Neural cell (in vitro differentiated cells): ENCODE measurements at regions not wholly inside any gene's neighbourhood (a gene's known extent, or its start where the extent isn't known, plus 50 kb on each side); places are given as distances from the start of the nearest gene placed in this dataset.

Experiments
- H2AFZ ChIP-seq: fragments of 200-600, 300-800 bp; sonication (generic), shearing (Covaris generic); 2 replicates; pipeline ENCODE4 v1.6.0; 2014; ENCODE audit warnings: low read depth, mild to moderate bottlenecking, antibody characterized with exemption, low read length, moderate library complexity
- H3F3A ChIP-seq: fragments of 200-600 bp; shearing (Covaris generic); 2 replicates; pipeline ENCODE4 v1.6.1; 2016; ENCODE audit warnings: mild to moderate bottlenecking, moderate library complexity, mixed read lengths, antibody characterized with exemption, low read length; ENCODE audit not compliant: insufficient read depth, poor library complexity, severe bottlenecking
- H3K27ac ChIP-seq: fragments of 200-600, 300-800 bp; sonication (generic), shearing (Covaris generic); 2 replicates; pipeline ENCODE4 v1.5.1; 2014; ENCODE audit warnings: mild to moderate bottlenecking, low read length, moderate library complexity
- H3K27me3 ChIP-seq: fragments of 300-800, 200-600 bp; sonication (generic), shearing (Covaris generic); 2 replicates; pipeline ENCODE4 v1.6.0; 2014; ENCODE audit warnings: mild to moderate bottlenecking, low read depth, low read length, moderate library complexity; ENCODE audit not compliant: insufficient read depth
- H3K36me3 ChIP-seq: fragments of 300-800, 200-600 bp; sonication (generic), shearing (Covaris generic); 2 replicates; pipeline ENCODE4 v1.5.1; 2014; ENCODE audit warnings: mild to moderate bottlenecking, antibody characterized with exemption, low read length, moderate library complexity; ENCODE audit not compliant: insufficient read depth
- H3K4me2 ChIP-seq: fragments of 300-800, 200-600 bp; sonication (generic), shearing (Covaris generic); 2 replicates; pipeline ENCODE4 v1.6.0; 2014; ENCODE audit warnings: mild to moderate bottlenecking, low read length
- H3K4me3 ChIP-seq: fragments of 300-800, 200-600 bp; sonication (generic), shearing (Covaris generic); 2 replicates; pipeline ENCODE4 v1.5.1; 2014; ENCODE audit warnings: mild to moderate bottlenecking, low read length, moderate library complexity
- H3K79me2 ChIP-seq: fragments of 200-600 bp; shearing (Covaris generic); replicated peaks from 2 replicates; pipeline ENCODE4 v1.6.0; 2014; ENCODE audit warnings: mild to moderate bottlenecking, low read length, moderate library complexity; ENCODE audit not compliant: insufficient read depth
- H3K9ac ChIP-seq: fragments of 300-800, 200-600 bp; sonication (generic), shearing (Covaris generic); 2 replicates; pipeline ENCODE4 v1.6.1; 2016; ENCODE audit warnings: mild to moderate bottlenecking, low read length, mixed read lengths
- H3K9me2 ChIP-seq: fragments of 200-600 bp; shearing (Covaris generic); 2 replicates; pipeline ENCODE4 v1.6.1; 2016; ENCODE audit warnings: mild to moderate bottlenecking, low read length, mixed read lengths; ENCODE audit not compliant: insufficient read depth
- H3K9me3 ChIP-seq: fragments of 200-600, 300-800 bp; sonication (generic), shearing (Covaris generic); 2 replicates; pipeline ENCODE4 v1.6.1; 2016; ENCODE audit warnings: mild to moderate bottlenecking, mixed run types, low read length, moderate library complexity, mixed read lengths
- H4K20me1 ChIP-seq: fragments of 200-600 bp; shearing (Covaris generic); 2 replicates; pipeline ENCODE4 v1.6.1; 2016; ENCODE audit warnings: mild to moderate bottlenecking, mixed run types; ENCODE audit not compliant: insufficient read depth
- CTCF ChIP-seq: fragments of 450-650 bp; IDR thresholded peaks from 2 replicates; pipeline ENCODE4 v1.5.1; 2014; ENCODE audit warnings: antibody characterized with exemption, mild to moderate bottlenecking, moderate library complexity; ENCODE audit not compliant: poor library complexity, severe bottlenecking
- EP300 ChIP-seq: fragments of 450-650 bp; conservative IDR thresholded peaks from 2 replicates; pipeline ENCODE4 v1.6.1; 2014; ENCODE audit warnings: antibody characterized with exemption, mild to moderate bottlenecking, moderate library complexity; ENCODE audit not compliant: poor library complexity, severe bottlenecking
- EZH2 ChIP-seq: fragments of 200-600, 300-800 bp; shearing (Covaris generic), sonication (generic); IDR thresholded peaks from 2 replicates; pipeline ENCODE4 v1.6.1; 2014; ENCODE audit warnings: antibody characterized with exemption, low read length, borderline replicate concordance, mild to moderate bottlenecking; ENCODE audit not compliant: insufficient read depth, poor library complexity, severe bottlenecking
- MXI1 ChIP-seq: fragments of 450-650 bp; conservative IDR thresholded peaks from 2 replicates; pipeline ENCODE4 v1.6.1; 2014; ENCODE audit warnings: antibody characterized with exemption, mild to moderate bottlenecking; ENCODE audit not compliant: poor library complexity, severe bottlenecking
- POLR2AphosphoS5 ChIP-seq: IDR thresholded peaks from 2 replicates; pipeline ENCODE4 v1.6.1; 2012
- RAD21 ChIP-seq: fragments of 450-650 bp; conservative IDR thresholded peaks from 2 replicates; pipeline ENCODE4 v1.6.1; 2014; ENCODE audit warnings: antibody characterized with exemption, mild to moderate bottlenecking, moderate library complexity
- REST ChIP-seq: IDR thresholded peaks from 2 replicates; pipeline ENCODE4 v1.6.1; 2012; ENCODE audit warnings: borderline replicate concordance
- SMC3 ChIP-seq: fragments of 450-650 bp; conservative IDR thresholded peaks from 2 replicates; pipeline ENCODE4 v1.6.1; 2014; ENCODE audit warnings: antibody characterized with exemption, mild to moderate bottlenecking, moderate library complexity; ENCODE audit not compliant: poor library complexity
- TAF1 ChIP-seq: IDR thresholded peaks from 2 replicates; pipeline ENCODE4 v1.6.1; 2012; ENCODE audit warnings: low read depth

GRCh38 chr12:74889563-74890236, 319.9 kb downstream of the KCNC2 start:
- H2AFZ ChIP-seq = no peak overlapping the region
- H3K9ac ChIP-seq = no peak overlapping the region
- H3K4me2 ChIP-seq = no peak overlapping the region
- H3K79me2 ChIP-seq = no peaks in the 10 kb centered on the region
- no peaks in the 10 kb centered on the region for H3F3A ChIP-seq
- H3K9me3 ChIP-seq = no peaks in the 10 kb centered on the region
- no peaks in the 10 kb centered on the region for H3K27me3 ChIP-seq
- no peaks in the 10 kb centered on the region for H4K20me1 ChIP-seq
- no peaks in the 10 kb centered on the region for H3K36me3 ChIP-seq
- no peak overlapping the region for H3K4me3 ChIP-seq
- no peaks in the 10 kb centered on the region for H3K9me2 ChIP-seq
- H3K27ac ChIP-seq = no peak overlapping the region
- TF ChIP-seq SMC3 (no peak), CTCF (no peak), TAF1 (no peak), EZH2 (no peak)

- H3K4me2 ChIP-seq = no peak overlapping the region
Measured at GRCh38 chr12:74890237-74890599, 319.4 kb downstream of the KCNC2 start.

More at GRCh38 chr12:74890237-74890599, 319.4 kb downstream of the KCNC2 start:
- H4K20me1 ChIP-seq = no peaks in the 10 kb centered on the region
- no peaks in the 10 kb centered on the region for H3K27me3 ChIP-seq
- no peak overlapping the region for H3K9ac ChIP-seq
- no peaks in the 10 kb centered on the region for H3K79me2 ChIP-seq
- no peak overlapping the region for H3K4me3 ChIP-seq
- H3K9me3 ChIP-seq = no peaks in the 10 kb centered on the region
- TF ChIP-seq EP300 (no peak), RAD21 (no peak), POLR2AphosphoS5 (no peak), SMC3 (no peak), REST (no peak), CTCF (no peak), TAF1 (no peak), EZH2 (no peak), MXI1 (no peak)
- no peaks in the 10 kb centered on the region for H3K36me3 ChIP-seq
- no peaks in the 10 kb centered on the region for H3F3A ChIP-seq
- H2AFZ ChIP-seq = no peak overlapping the region
- H3K27ac ChIP-seq = no peak overlapping the region
- H3K9me2 ChIP-seq = no peaks in the 10 kb centered on the region
